ENCODE measurements at regions not wholly inside any gene's neighbourhood (a gene's known extent, or its start where the extent isn't known, plus 50 kb on each side); places are given as distances from the start of the nearest gene placed in this dataset.

- no peak overlapping the region for H3K27ac ChIP-seq (ENCODE audit: low read depth, low read length)
- no peaks in the 10 kb centered on the region for H3K36me3 ChIP-seq (ENCODE audit: insufficient read depth, low read length)
- H3K4me3 ChIP-seq (ENCODE audit: low read depth, low read length), result no peak overlapping the region
- no peak overlapping the region for H2AFZ ChIP-seq (ENCODE audit: low read length, unreplicated experiment)
- H3K79me2 ChIP-seq (ENCODE audit: control insufficient read depth, insufficient read depth, low read length, unreplicated experiment), result no peaks in the 10 kb centered on the region
- no peaks in the 10 kb centered on the region for H3K4me1 ChIP-seq (ENCODE audit: control insufficient read depth, insufficient read depth, low read length, unreplicated experiment)
- H3K27me3 ChIP-seq (ENCODE audit: insufficient read depth, low read length), result 0 out of 2 replicates have a peak, but pooled peaks cover 3% of the 10 kb centered on the region
Observed at GRCh38 chr4:144202081-144202480, 61.6 kb upstream of the GYPA start.

GRCh38 chr4:144203155-144203554, 62.6 kb upstream of the GYPA start:
- Histone ChIP-seq H3K36me3 (ENCODE audit: insufficient read depth, low read length) (no peaks in the 10 kb centered on the region), H3K4me3 (ENCODE audit: low read depth, low read length) (no peak overlapping the region), H2AFZ (ENCODE audit: low read length, unreplicated experiment) (no peak overlapping the region), H3K27ac (ENCODE audit: low read depth, low read length) (no peak overlapping the region), H3K27me3 (ENCODE audit: insufficient read depth, low read length) (0 out of 2 replicates have a peak, but pooled peaks cover 3% of the 10 kb centered on the region), H3K4me1 (ENCODE audit: control insufficient read depth, insufficient read depth, low read length, unreplicated experiment) (no peaks in the 10 kb centered on the region), H3K79me2 (ENCODE audit: control insufficient read depth, insufficient read depth, low read length, unreplicated experiment) (no peaks in the 10 kb centered on the region)

- H3K4me1 ChIP-seq (ENCODE audit: control insufficient read depth, insufficient read depth, low read length, unreplicated experiment), result no peaks in the 10 kb centered on the region
- 0 out of 2 replicates have a peak, but pooled peaks cover 3% of the 10 kb centered on the region for H3K27me3 ChIP-seq (ENCODE audit: insufficient read depth, low read length)
- no peak overlapping the region for H3K27ac ChIP-seq (ENCODE audit: low read depth, low read length)
- H3K4me3 ChIP-seq (ENCODE audit: low read depth, low read length), result no peak overlapping the region
- H3K36me3 ChIP-seq (ENCODE audit: insufficient read depth, low read length), result no peaks in the 10 kb centered on the region
- H3K79me2 ChIP-seq (ENCODE audit: control insufficient read depth, insufficient read depth, low read length, unreplicated experiment), result no peaks in the 10 kb centered on the region
- no peak overlapping the region for H2AFZ ChIP-seq (ENCODE audit: low read length, unreplicated experiment)
Observed at GRCh38 chr4:144204431-144204830, 63.9 kb upstream of the GYPA start.

- H3K4me3 ChIP-seq (ENCODE audit: low read depth, low read length), result no peak overlapping the region
- no peaks in the 10 kb centered on the region for H3K79me2 ChIP-seq (ENCODE audit: control insufficient read depth, insufficient read depth, low read length, unreplicated experiment)
- no peak overlapping the region for H3K27ac ChIP-seq (ENCODE audit: low read depth, low read length)
- H2AFZ ChIP-seq (ENCODE audit: low read length, unreplicated experiment), result no peak overlapping the region
- H3K4me1 ChIP-seq (ENCODE audit: control insufficient read depth, insufficient read depth, low read length, unreplicated experiment), result no peaks in the 10 kb centered on the region
- H3K27me3 ChIP-seq (ENCODE audit: insufficient read depth, low read length), result 0 out of 2 replicates have a peak, but pooled peaks cover 3% of the 10 kb centered on the region
- no peaks in the 10 kb centered on the region for H3K36me3 ChIP-seq (ENCODE audit: insufficient read depth, low read length)
Observed at GRCh38 chr4:144206711-144207110, 66.2 kb upstream of the GYPA start.

- Histone ChIP-seq H2AFZ (ENCODE audit: low read length, unreplicated experiment) (no peak overlapping the region), H3K27ac (ENCODE audit: low read depth, low read length) (no peak overlapping the region), H3K36me3 (ENCODE audit: insufficient read depth, low read length) (no peaks in the 10 kb centered on the region), H3K4me1 (ENCODE audit: control insufficient read depth, insufficient read depth, low read length, unreplicated experiment) (no peaks in the 10 kb centered on the region), H3K27me3 (ENCODE audit: insufficient read depth, low read length) (0 out of 2 replicates have a peak, but pooled peaks cover 3% of the 10 kb centered on the region), H3K79me2 (ENCODE audit: control insufficient read depth, insufficient read depth, low read length, unreplicated experiment) (no peaks in the 10 kb centered on the region), H3K4me3 (ENCODE audit: low read depth, low read length) (no peak overlapping the region)
Observed at GRCh38 chr4:144208074-144208473, 67.6 kb upstream of the GYPA start.

- no peak overlapping the region for H3K27ac ChIP-seq (ENCODE audit: low read depth, low read length)
- no peaks in the 10 kb centered on the region for H3K79me2 ChIP-seq (ENCODE audit: control insufficient read depth, insufficient read depth, low read length, unreplicated experiment)
- H3K4me3 ChIP-seq (ENCODE audit: low read depth, low read length), result no peak overlapping the region
- H3K36me3 ChIP-seq (ENCODE audit: insufficient read depth, low read length), result no peaks in the 10 kb centered on the region
- no peaks in the 10 kb centered on the region for H3K4me1 ChIP-seq (ENCODE audit: control insufficient read depth, insufficient read depth, low read length, unreplicated experiment)
- no peak overlapping the region for H2AFZ ChIP-seq (ENCODE audit: low read length, unreplicated experiment)
- H3K27me3 ChIP-seq (ENCODE audit: insufficient read depth, low read length), result 0 out of 2 replicates have a peak, but pooled peaks cover 3% of the 10 kb centered on the region
Observed at GRCh38 chr4:144209491-144209890, 69.0 kb upstream of the GYPA start.

GRCh38 chr4:144213371-144213770, 72.9 kb upstream of the GYPA start:
- Histone ChIP-seq H3K79me2 (ENCODE audit: control insufficient read depth, insufficient read depth, low read length, unreplicated experiment) (no peaks in the 10 kb centered on the region), H3K27me3 (ENCODE audit: insufficient read depth, low read length) (no peaks in the 10 kb centered on the region), H3K4me3 (ENCODE audit: low read depth, low read length) (no peak overlapping the region), H2AFZ (ENCODE audit: low read length, unreplicated experiment) (no peak overlapping the region), H3K4me1 (ENCODE audit: control insufficient read depth, insufficient read depth, low read length, unreplicated experiment) (no peaks in the 10 kb centered on the region), H3K27ac (ENCODE audit: low read depth, low read length) (no peak overlapping the region), H3K36me3 (ENCODE audit: insufficient read depth, low read length) (no peaks in the 10 kb centered on the region)

GRCh38 chr4:144223149-144223548, 82.6 kb upstream of the GYPA start:
- H3K27me3 ChIP-seq (ENCODE audit: insufficient read depth, low read length), result no peaks in the 10 kb centered on the region
- H2AFZ ChIP-seq (ENCODE audit: low read length, unreplicated experiment), result no peak overlapping the region
- no peaks in the 10 kb centered on the region for H3K36me3 ChIP-seq (ENCODE audit: insufficient read depth, low read length)
- H3K27ac ChIP-seq (ENCODE audit: low read depth, low read length), result no peak overlapping the region
- no peaks in the 10 kb centered on the region for H3K4me1 ChIP-seq (ENCODE audit: control insufficient read depth, insufficient read depth, low read length, unreplicated experiment)
- H3K79me2 ChIP-seq (ENCODE audit: control insufficient read depth, insufficient read depth, low read length, unreplicated experiment), result no peaks in the 10 kb centered on the region
- H3K4me3 ChIP-seq (ENCODE audit: low read depth, low read length), result no peak overlapping the region

- Histone ChIP-seq H3K27me3 (ENCODE audit: insufficient read depth, low read length) (no peaks in the 10 kb centered on the region), H2AFZ (ENCODE audit: low read length, unreplicated experiment) (no peak overlapping the region), H3K4me3 (ENCODE audit: low read depth, low read length) (no peak overlapping the region), H3K36me3 (ENCODE audit: insufficient read depth, low read length) (no peaks in the 10 kb centered on the region), H3K4me1 (ENCODE audit: control insufficient read depth, insufficient read depth, low read length, unreplicated experiment) (no peaks in the 10 kb centered on the region), H3K27ac (ENCODE audit: low read depth, low read length) (no peak overlapping the region), H3K79me2 (ENCODE audit: control insufficient read depth, insufficient read depth, low read length, unreplicated experiment) (no peaks in the 10 kb centered on the region)
Observed at GRCh38 chr4:144223661-144224060, 83.1 kb upstream of the GYPA start.

- H3K36me3 ChIP-seq (ENCODE audit: insufficient read depth, low read length), result no peaks in the 10 kb centered on the region
Observed at GRCh38 chr4:144259285-144259684, 118.8 kb upstream of the GYPA start.

GRCh38 chr4:144267084-144267483, 126.6 kb upstream of the GYPA start:
- Histone ChIP-seq H2AFZ (ENCODE audit: low read length, unreplicated experiment) (no peak overlapping the region), H3K4me1 (ENCODE audit: control insufficient read depth, insufficient read depth, low read length, unreplicated experiment) (no peaks in the 10 kb centered on the region), H3K79me2 (ENCODE audit: control insufficient read depth, insufficient read depth, low read length, unreplicated experiment) (no peaks in the 10 kb centered on the region), H3K4me3 (ENCODE audit: low read depth, low read length) (no peak overlapping the region), H3K27ac (ENCODE audit: low read depth, low read length) (no peak overlapping the region), H3K36me3 (ENCODE audit: insufficient read depth, low read length) (no peaks in the 10 kb centered on the region), H3K27me3 (ENCODE audit: insufficient read depth, low read length) (no peaks in the 10 kb centered on the region)

More at GRCh38 chr4:144259285-144259684, 118.8 kb upstream of the GYPA start:
- Histone ChIP-seq H3K27me3 (ENCODE audit: insufficient read depth, low read length) (no peaks in the 10 kb centered on the region), H3K27ac (ENCODE audit: low read depth, low read length) (no peak overlapping the region), H3K79me2 (ENCODE audit: control insufficient read depth, insufficient read depth, low read length, unreplicated experiment) (no peaks in the 10 kb centered on the region), H3K4me3 (ENCODE audit: low read depth, low read length) (no peak overlapping the region), H2AFZ (ENCODE audit: low read length, unreplicated experiment) (no peak overlapping the region), H3K4me1 (ENCODE audit: control insufficient read depth, insufficient read depth, low read length, unreplicated experiment) (no peaks in the 10 kb centered on the region)
